ENCODE measurements at regions not wholly inside any gene's neighbourhood (a gene's known extent, or its start where the extent isn't known, plus 50 kb on each side); places are given as distances from the start of the nearest gene placed in this dataset.
A peak's percentile ranks its signal among the peaks of the same experiment; 100 is the strongest.

DNA sequence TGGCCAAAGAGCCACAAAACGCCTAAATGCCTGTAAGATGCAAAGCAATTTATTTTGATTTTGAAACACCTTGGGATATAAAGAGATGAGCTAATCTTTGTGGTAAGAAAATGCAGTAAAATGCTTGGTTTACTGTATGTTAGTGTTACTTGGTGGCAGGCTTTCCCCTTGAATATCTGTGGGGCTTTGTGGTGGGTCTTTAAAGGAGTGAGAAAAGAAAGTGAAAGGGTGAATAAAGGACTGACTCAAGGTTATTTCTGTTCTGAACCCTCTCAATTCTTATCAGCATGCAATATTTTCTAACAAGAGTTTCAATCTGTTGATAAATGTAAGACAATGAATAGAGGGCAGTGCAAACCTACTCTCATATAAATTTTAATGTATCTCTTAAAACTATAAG is 1555.9 kb upstream of the RAG2 start:
- Mint-ChIP-seq H3K4me3 (no peak overlapping the region), H3K4me1 (peaks cover 35 to 44% of the 10 kb centered on the region in 2 experiments), H3K27ac (peak overlapping the region; percentile 13 to 95 (median 16); a peak in 4 of 7 replicates), H3K36me3 (ENCODE audit: insufficient read depth in 1 of 3, low read depth in 3 of 3) (no peaks in the 10 kb centered on the region; a peak in 1 of 7 replicates), H3K27me3 (ENCODE audit: low read depth) (no peaks in the 10 kb centered on the region), H3K9me3 (no peaks in the 10 kb centered on the region)
- Histone ChIP-seq H2BK15ac (ENCODE audit: low read depth, low read length) (no peak overlapping the region), H4K20me1 (ENCODE audit: control insufficient read depth, insufficient read depth, insufficient read length) (no peaks in the 10 kb centered on the region), H3K18ac (ENCODE audit: insufficient read length, low read depth, low read length) (no peak overlapping the region), H3K4ac (ENCODE audit: low read depth, low read length) (no peak overlapping the region), H3K56ac (ENCODE audit: insufficient read length, low read depth, low read length) (no peak overlapping the region), H3K9ac (ENCODE audit: extremely low read depth, insufficient read length, low read length) (no peak overlapping the region), H3K27me3 (ENCODE audit: insufficient read depth, low read length) (no peaks in the 10 kb centered on the region), H2BK120ac (ENCODE audit: low read depth, low read length, poor library complexity, severe bottlenecking) (no peak overlapping the region), H2BK20ac (ENCODE audit: low read depth, low read length, poor library complexity, severe bottlenecking) (no peak overlapping the region), H2AFZ (ENCODE audit: low read length) (no peak overlapping the region), H3K27ac (ENCODE audit: insufficient read length, low read depth, low read length) (no peak overlapping the region), H3K14ac (ENCODE audit: insufficient read depth, low read length) (no peak overlapping the region), H3K79me2 (ENCODE audit: insufficient read depth, low read length) (no peaks in the 10 kb centered on the region), H2BK5ac (ENCODE audit: insufficient read length, low read length) (no peak overlapping the region), H4K8ac (replicated peaks; ENCODE audit: insufficient read length, low read depth, low read length) (no peak overlapping the region), H2AK5ac (ENCODE audit: insufficient read length, low read length) (no peak overlapping the region), H3T11ph (ENCODE audit: low read length) (no peak overlapping the region), H3K4me2 (ENCODE audit: insufficient read depth, insufficient read length, low read length) (no peak overlapping the region), H3K79me1 (ENCODE audit: insufficient read depth, low read depth, low read length, poor library complexity, severe bottlenecking) (no peaks in the 10 kb centered on the region), H2BK12ac (ENCODE audit: insufficient read length, low read depth, low read length) (no peak overlapping the region), H4K5ac (ENCODE audit: insufficient read length, low read depth, low read length) (no peak overlapping the region), H3K23ac (ENCODE audit: insufficient read length, low read depth, low read length) (no peak overlapping the region), H3K4me1 (ENCODE audit: insufficient read depth, low read length) (peaks cover 2% of the 10 kb centered on the region; the same call in 1 of the 2 replicates), H4K91ac (ENCODE audit: insufficient read length, low read depth, low read length) (no peak overlapping the region), H3K23me2 (ENCODE audit: insufficient read length, low read depth, low read length, poor library complexity, severe bottlenecking) (no peaks in the 10 kb centered on the region), H3K9me3 (ENCODE audit: control insufficient read depth, low read depth, low read length) (no peaks in the 10 kb centered on the region)
- DNase-seq, result no peak
- WGBS (ENCODE audit: extremely low coverage, insufficient read length, low lambda C conversion rate), result no CpG with 5 or more reads among the region's 1 CpG
- TF ChIP-seq, protein P1, sequence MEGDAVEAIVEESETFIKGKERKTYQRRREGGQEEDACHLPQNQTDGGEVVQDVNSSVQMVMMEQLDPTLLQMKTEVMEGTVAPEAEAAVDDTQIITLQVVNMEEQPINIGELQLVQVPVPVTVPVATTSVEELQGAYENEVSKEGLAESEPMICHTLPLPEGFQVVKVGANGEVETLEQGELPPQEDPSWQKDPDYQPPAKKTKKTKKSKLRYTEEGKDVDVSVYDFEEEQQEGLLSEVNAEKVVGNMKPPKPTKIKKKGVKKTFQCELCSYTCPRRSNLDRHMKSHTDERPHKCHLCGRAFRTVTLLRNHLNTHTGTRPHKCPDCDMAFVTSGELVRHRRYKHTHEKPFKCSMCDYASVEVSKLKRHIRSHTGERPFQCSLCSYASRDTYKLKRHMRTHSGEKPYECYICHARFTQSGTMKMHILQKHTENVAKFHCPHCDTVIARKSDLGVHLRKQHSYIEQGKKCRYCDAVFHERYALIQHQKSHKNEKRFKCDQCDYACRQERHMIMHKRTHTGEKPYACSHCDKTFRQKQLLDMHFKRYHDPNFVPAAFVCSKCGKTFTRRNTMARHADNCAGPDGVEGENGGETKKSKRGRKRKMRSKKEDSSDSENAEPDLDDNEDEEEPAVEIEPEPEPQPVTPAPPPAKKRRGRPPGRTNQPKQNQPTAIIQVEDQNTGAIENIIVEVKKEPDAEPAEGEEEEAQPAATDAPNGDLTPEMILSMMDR (conservative IDR thresholded peaks at IDR 0.05), result no peak
